SK-N-SH (cell line): ENCODE measurements at regions not wholly inside any gene's neighbourhood (a gene's known extent, or its start where the extent isn't known, plus 50 kb on each side); places are given as distances from the start of the nearest gene placed in this dataset.

Experiments used
- CTCF ChIA-PET: fragments of 300-600, 350-600 bp; formaldehyde crosslinking; extraction: SDS; loops from one replicate; lab custom pipeline; 2021; lab: Yijun Ruan, JAX
- POLR2A ChIA-PET: fragments of 350-600 bp; sonication (Branson Sonifier 250); formaldehyde crosslinking; extraction: SDS; loops from one replicate; lab custom pipeline; 2020; ENCODE audit warnings: antibody characterized with exemption, inconsistent platforms; lab: Yijun Ruan, JAX
- DNase-seq: peaks from one replicate; pipeline ENCODE4 v3.0.0; 2012
- H2AFZ ChIP-seq: fragments of 200-600 bp; sonication (generic); 2 replicates; pipeline ENCODE4 v1.8.1; 2016; ENCODE audit warnings: antibody characterized with exemption, mild to moderate bottlenecking, low read depth
- H3F3A ChIP-seq: fragments of 200-600 bp; sonication (generic); replicated peaks from 2 replicates; pipeline ENCODE3; 2016; ENCODE audit warnings: antibody characterized with exemption, mild to moderate bottlenecking; ENCODE audit not compliant: insufficient read depth
- H3K27ac ChIP-seq, 2 experiments: fragments of 200-500 bp in 1 of 2; fragments of 200-600 bp in 1 of 2; sonication (Bioruptor generic) in 1 of 2; sonication (generic), shearing (Covaris generic) in 1 of 2; 2 replicates each; pipeline versions ENCODE4 v1.5.1 to v1.6.1; 2014 to 2016; ENCODE audit warnings: low read depth in 2 of 2, inconsistent platforms in 1 of 2, low read length in 1 of 2, mild to moderate bottlenecking in 1 of 2, mixed read lengths in 1 of 2
- H3K27me3 ChIP-seq: fragments of 200-600 bp; sonication (generic), shearing (Covaris generic); 2 replicates; pipeline ENCODE4 v1.6.1; 2016; ENCODE audit warnings: mixed run types; ENCODE audit not compliant: insufficient read depth
- H3K36me3 ChIP-seq, 2 experiments: fragments of 200-500 bp in 1 of 2; fragments of 200-600 bp in 1 of 2; sonication (Bioruptor generic) in 1 of 2; sonication (generic) in 1 of 2; replicated peaks in 1 of 2; 2 replicates each; pipeline versions ENCODE3 to v1.5.1; 2014 to 2016; ENCODE audit warnings: low read length in 1 of 2, mild to moderate bottlenecking in 1 of 2; ENCODE audit not compliant: insufficient read depth in 2 of 2, control insufficient read depth in 1 of 2
- H3K4me1 ChIP-seq, 2 experiments: fragments of 200-500 bp in 1 of 2; fragments of 200-600 bp in 1 of 2; sonication (Bioruptor generic) in 1 of 2; sonication (generic), shearing (Covaris generic) in 1 of 2; 2 replicates each; pipeline versions ENCODE4 v1.5.1 to v1.6.1; 2014 to 2016; ENCODE audit warnings: low read depth in 1 of 2, low read length in 1 of 2, mixed run types in 1 of 2; ENCODE audit not compliant: insufficient read depth in 2 of 2, control insufficient read depth in 1 of 2
- H3K4me2 ChIP-seq: fragments of 200-600 bp; sonication (generic), shearing (Covaris generic); 2 replicates; pipeline ENCODE4 v1.6.1; 2017; ENCODE audit warnings: mixed run types
- H3K4me3 ChIP-seq, 2 experiments: fragments of 200-500 bp in 1 of 2; fragments of 200-600 bp in 1 of 2; sonication (Bioruptor generic) in 1 of 2; sonication (generic), shearing (Covaris generic) in 1 of 2; 2 replicates each; pipeline versions ENCODE4 v1.5.1 to v1.8.1; 2014 to 2016; ENCODE audit warnings: low read depth in 2 of 2, inconsistent platforms in 1 of 2, low read length in 1 of 2, mild to moderate bottlenecking in 1 of 2, mixed read lengths in 1 of 2, moderate library complexity in 1 of 2
- H3K79me2 ChIP-seq: fragments of 200-600 bp; sonication (generic); 2 replicates; pipeline ENCODE4 v1.8.1; 2017; ENCODE audit warnings: mild to moderate bottlenecking; ENCODE audit not compliant: insufficient read depth
- H3K9ac ChIP-seq: fragments of 200-600 bp; sonication (generic); 2 replicates; pipeline ENCODE4 v1.6.1; 2017; ENCODE audit warnings: mixed run types
- H3K9me2 ChIP-seq: fragments of 200-600 bp; sonication (generic); 2 replicates; pipeline ENCODE4 v1.6.1; 2017; ENCODE audit warnings: mixed run types
- H3K9me3 ChIP-seq: fragments of 200-600 bp; sonication (generic); 2 replicates; pipeline ENCODE4 v1.6.1; 2017; ENCODE audit warnings: mixed run types, mild to moderate bottlenecking, moderate library complexity
- H4K20me1 ChIP-seq: fragments of 200-600 bp; sonication (generic); 2 replicates; pipeline ENCODE4 v1.6.1; 2017; ENCODE audit warnings: mild to moderate bottlenecking, mixed run types; ENCODE audit not compliant: insufficient read depth
- CHD2 ChIP-seq: fragments of 150-350 bp; IDR thresholded peaks from 2 replicates; pipeline ENCODE4 v1.6.1; 2018; ENCODE audit warnings: low read length; ENCODE audit not compliant: partially characterized antibody
- CTCF ChIP-seq: fragments of 200-600 bp; sonication (generic); IDR thresholded peaks from 2 replicates; pipeline ENCODE4 v1.6.1; 2017; ENCODE audit warnings: antibody characterized with exemption, mild to moderate bottlenecking, moderate library complexity
- FOXJ3 ChIP-seq: sonication (generic); formaldehyde crosslinking; IDR thresholded peaks from 2 replicates; pipeline ENCODE4 v1.5.1; 2020; ENCODE audit warnings: mild to moderate bottlenecking, missing genetic modification reagents
- FOXM1 ChIP-seq: IDR thresholded peaks from 2 replicates; pipeline ENCODE4 v1.4.0; 2012; ENCODE audit warnings: low read depth, mild to moderate bottlenecking
- GABPA ChIP-seq: IDR thresholded peaks from 2 replicates; pipeline ENCODE4 v1.4.0; 2012; ENCODE audit warnings: low read depth, mild to moderate bottlenecking
- IRF3 ChIP-seq: fragments of 150-350 bp; IDR thresholded peaks from 2 replicates; pipeline ENCODE4 v1.6.1; 2016; ENCODE audit warnings: mild to moderate bottlenecking, low read depth, low read length
- MEF2A ChIP-seq: IDR thresholded peaks from 2 replicates; pipeline ENCODE4 v1.4.0; 2012; ENCODE audit warnings: low read depth, borderline replicate concordance
- NFIC ChIP-seq: IDR thresholded peaks from 2 replicates; pipeline ENCODE4 v1.4.0; 2012; ENCODE audit warnings: borderline replicate concordance
- NRF1 ChIP-seq: IDR thresholded peaks from 2 replicates; pipeline ENCODE4 v1.6.1; 2012; ENCODE audit warnings: low read depth, mild to moderate bottlenecking, low read length
- POLR2AphosphoS5 ChIP-seq: IDR thresholded peaks from 2 replicates; pipeline ENCODE4 v1.6.1; 2012; ENCODE audit warnings: low read depth, low read length
- REST ChIP-seq: IDR thresholded peaks from 2 replicates; pipeline ENCODE4 v1.6.1; 2012; ENCODE audit warnings: mild to moderate bottlenecking, low read depth, low read length, moderate library complexity
- RFX5 ChIP-seq: IDR thresholded peaks from 2 replicates; pipeline ENCODE4 v1.6.1; 2012; ENCODE audit warnings: mild to moderate bottlenecking, improper control_type of control experiment, low read length
- SIN3A ChIP-seq: IDR thresholded peaks from 2 replicates; pipeline ENCODE4 v1.6.1; 2012; ENCODE audit warnings: low read depth, mild to moderate bottlenecking, low read length, moderate library complexity, borderline replicate concordance
- SMC3 ChIP-seq: IDR thresholded peaks from 2 replicates; pipeline ENCODE4 v1.6.1; 2012; ENCODE audit warnings: low read depth, low read length, improper control_type of control experiment
- TAF1 ChIP-seq: IDR thresholded peaks from 2 replicates; pipeline ENCODE4 v1.6.1; 2012; ENCODE audit warnings: low read depth, mild to moderate bottlenecking, low read length, moderate library complexity, borderline replicate concordance
- TEAD4 ChIP-seq: IDR thresholded peaks from 2 replicates; pipeline ENCODE4 v1.4.0; 2012; ENCODE audit warnings: mild to moderate bottlenecking, borderline replicate concordance; ENCODE audit not compliant: insufficient read depth
- YY1 ChIP-seq: IDR thresholded peaks from 2 replicates; pipeline ENCODE4 v1.4.0; 2012; ENCODE audit warnings: low read depth, mild to moderate bottlenecking
- WGBS: methylation state at CpG from one replicate; pipeline ENCODE4 v1.1.6; 2017; ENCODE audit warnings: low lambda C conversion rate; 5-methylcytosine and 5-hydroxymethylcytosine counted together
- TF ChIP-seq, protein P1 (sequence below): IDR thresholded peaks from 2 replicates; pipeline ENCODE4 v1.4.0; 2012; ENCODE audit warnings: low read depth, borderline replicate concordance
- TF ChIP-seq, protein P2 (sequence below): IDR thresholded peaks from 2 replicates; pipeline ENCODE4 v1.4.0; 2012; ENCODE audit warnings: low read depth, borderline replicate concordance

DNA sequence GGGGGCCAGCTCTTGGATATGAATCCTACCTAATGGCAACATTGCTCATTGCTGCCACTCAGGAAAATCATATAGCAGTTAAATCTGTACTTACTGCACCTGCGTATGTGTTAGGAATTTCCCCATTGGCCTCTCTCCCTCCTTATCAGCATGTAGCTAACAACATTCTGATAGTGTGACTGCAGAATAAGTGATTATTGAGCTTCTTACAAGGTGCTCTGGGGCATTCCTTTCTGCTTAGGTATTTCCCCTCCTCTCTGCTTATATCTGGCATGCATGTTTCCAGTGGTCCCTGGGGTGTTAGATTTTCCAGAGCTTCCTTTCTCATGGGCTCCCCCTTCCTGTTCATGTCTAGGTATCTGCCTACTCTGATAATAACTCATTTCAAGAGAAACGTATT is 414.1 kb upstream of the SLITRK1 start:
- no peaks in the 10 kb centered on the region for H3K27me3 ChIP-seq
- H3K36me3 ChIP-seq = no peaks in the 10 kb centered on the region
- H3K4me1 ChIP-seq = no peaks in the 10 kb centered on the region
- CTCF ChIA-PET = no interaction called here
- H3K4me3 ChIP-seq = no peak overlapping the region
- no peak for TF ChIP-seq NRF1
- no peak for TF ChIP-seq CHD2
- TF ChIP-seq NFIC = no peak
- no peak for TF ChIP-seq RFX5
- no peak for TF ChIP-seq GABPA
- TF ChIP-seq, protein P1, sequence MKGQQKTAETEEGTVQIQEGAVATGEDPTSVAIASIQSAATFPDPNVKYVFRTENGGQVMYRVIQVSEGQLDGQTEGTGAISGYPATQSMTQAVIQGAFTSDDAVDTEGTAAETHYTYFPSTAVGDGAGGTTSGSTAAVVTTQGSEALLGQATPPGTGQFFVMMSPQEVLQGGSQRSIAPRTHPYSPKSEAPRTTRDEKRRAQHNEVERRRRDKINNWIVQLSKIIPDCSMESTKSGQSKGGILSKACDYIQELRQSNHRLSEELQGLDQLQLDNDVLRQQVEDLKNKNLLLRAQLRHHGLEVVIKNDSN = no peak
- TF ChIP-seq TAF1 = no peak
- TF ChIP-seq, protein P2, sequence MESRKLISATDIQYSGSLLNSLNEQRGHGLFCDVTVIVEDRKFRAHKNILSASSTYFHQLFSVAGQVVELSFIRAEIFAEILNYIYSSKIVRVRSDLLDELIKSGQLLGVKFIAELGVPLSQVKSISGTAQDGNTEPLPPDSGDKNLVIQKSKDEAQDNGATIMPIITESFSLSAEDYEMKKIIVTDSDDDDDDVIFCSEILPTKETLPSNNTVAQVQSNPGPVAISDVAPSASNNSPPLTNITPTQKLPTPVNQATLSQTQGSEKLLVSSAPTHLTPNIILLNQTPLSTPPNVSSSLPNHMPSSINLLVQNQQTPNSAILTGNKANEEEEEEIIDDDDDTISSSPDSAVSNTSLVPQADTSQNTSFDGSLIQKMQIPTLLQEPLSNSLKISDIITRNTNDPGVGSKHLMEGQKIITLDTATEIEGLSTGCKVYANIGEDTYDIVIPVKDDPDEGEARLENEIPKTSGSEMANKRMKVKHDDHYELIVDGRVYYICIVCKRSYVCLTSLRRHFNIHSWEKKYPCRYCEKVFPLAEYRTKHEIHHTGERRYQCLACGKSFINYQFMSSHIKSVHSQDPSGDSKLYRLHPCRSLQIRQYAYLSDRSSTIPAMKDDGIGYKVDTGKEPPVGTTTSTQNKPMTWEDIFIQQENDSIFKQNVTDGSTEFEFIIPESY = no peak
- TF ChIP-seq IRF3 = no peak
- no peak for TF ChIP-seq REST
- no peak for TF ChIP-seq POLR2AphosphoS5
- no peak for TF ChIP-seq CTCF
- TF ChIP-seq FOXM1 = no peak
- no peak for TF ChIP-seq SMC3
- no peak for TF ChIP-seq YY1
- no peak for TF ChIP-seq TEAD4
- no peak for TF ChIP-seq SIN3A
- no peak for TF ChIP-seq MEF2A
- no peak for TF ChIP-seq FOXJ3 (CRISPR knock-in tag)
- no peak overlapping the region for H2AFZ ChIP-seq
- H3K27ac ChIP-seq = no peak overlapping the region
- H3K79me2 ChIP-seq = no peaks in the 10 kb centered on the region
- H3K4me2 ChIP-seq = no peak overlapping the region
- H4K20me1 ChIP-seq = no peaks in the 10 kb centered on the region
- no peak for DNase-seq
- H3K9me3 ChIP-seq = no peaks in the 10 kb centered on the region
- no peaks in the 10 kb centered on the region for H3F3A ChIP-seq
- no peak overlapping the region for H3K9ac ChIP-seq
- 2% methylated on average over 2 of the region's 2 CpGs for WGBS
- H3K9me2 ChIP-seq = no peaks in the 10 kb centered on the region
- POLR2A ChIA-PET = no interaction called here
